H9 (cell line): ENCODE measurements at regions not wholly inside any gene's neighbourhood (a gene's known extent, or its start where the extent isn't known, plus 50 kb on each side); places are given as distances from the start of the nearest gene placed in this dataset.

ENCODE experiments used
- DNase-seq: peaks from one replicate; pipeline ENCODE4 v3.0.0-alpha.2; 2017
- H2AFZ ChIP-seq: one replicate; pipeline ENCODE4 v1.6.1; 2013; ENCODE audit warnings: mild to moderate bottlenecking, low read length, control low read depth, moderate library complexity
- H2AK5ac ChIP-seq: 2 replicates; pipeline ENCODE4 v1.6.1; 2013; ENCODE audit warnings: low read length, control low read depth, mixed read lengths; ENCODE audit not compliant: insufficient read length
- H2BK120ac ChIP-seq: one replicate; pipeline ENCODE4 v1.6.1; 2013; ENCODE audit warnings: low read depth, mild to moderate bottlenecking, low read length, control low read depth, inconsistent platforms; ENCODE audit not compliant: poor library complexity, severe bottlenecking
- H2BK12ac ChIP-seq: 2 replicates; pipeline ENCODE4 v1.6.1; 2013; ENCODE audit warnings: low read length, control low read depth, mixed read lengths, low read depth; ENCODE audit not compliant: insufficient read length
- H2BK15ac ChIP-seq: 2 replicates; pipeline ENCODE4 v1.6.1; 2013; ENCODE audit warnings: low read depth, low read length, control low read depth
- H2BK20ac ChIP-seq: one replicate; pipeline ENCODE4 v1.6.1; 2013; ENCODE audit warnings: low read depth, mild to moderate bottlenecking, low read length, control low read depth, inconsistent platforms; ENCODE audit not compliant: poor library complexity, severe bottlenecking
- H2BK5ac ChIP-seq: 2 replicates; pipeline ENCODE4 v1.6.1; 2013; ENCODE audit warnings: low read length, control low read depth, mixed read lengths; ENCODE audit not compliant: insufficient read length
- H3K14ac ChIP-seq: 2 replicates; pipeline ENCODE4 v1.6.1; 2013; ENCODE audit warnings: low read length, control low read depth; ENCODE audit not compliant: insufficient read depth
- H3K18ac ChIP-seq: 2 replicates; pipeline ENCODE4 v1.6.1; 2013; ENCODE audit warnings: low read depth, mild to moderate bottlenecking, mixed read lengths, low read length, control low read depth; ENCODE audit not compliant: insufficient read length
- H3K23ac ChIP-seq: 2 replicates; pipeline ENCODE4 v1.6.1; 2013; ENCODE audit warnings: low read length, control low read depth, mixed read lengths, low read depth; ENCODE audit not compliant: insufficient read length
- H3K23me2 ChIP-seq: 2 replicates; pipeline ENCODE4 v1.6.1; 2013; ENCODE audit warnings: low read depth, mild to moderate bottlenecking, mixed read lengths, low read length, control low read depth; ENCODE audit not compliant: insufficient read length, poor library complexity, severe bottlenecking
- H3K27ac ChIP-seq: 2 replicates; pipeline ENCODE4 v1.5.1; 2013; ENCODE audit warnings: low read length, control low read depth, mixed read lengths, low read depth; ENCODE audit not compliant: insufficient read length
- H3K27me3 ChIP-seq: 2 replicates; pipeline ENCODE4 v1.6.1; 2013; ENCODE audit warnings: low read length, control low read depth, inconsistent platforms; ENCODE audit not compliant: insufficient read depth
- H3K4ac ChIP-seq: 2 replicates; pipeline ENCODE4 v1.6.1; 2013; ENCODE audit warnings: low read depth, mild to moderate bottlenecking, control low read depth, inconsistent platforms, low read length, moderate library complexity
- H3K4me1 ChIP-seq: 2 replicates; pipeline ENCODE4 v1.6.1; 2013; ENCODE audit warnings: low read length, control low read depth, inconsistent platforms; ENCODE audit not compliant: insufficient read depth
- H3K4me2 ChIP-seq: 2 replicates; pipeline ENCODE4 v1.6.1; 2013; ENCODE audit warnings: low read length, control low read depth, mixed read lengths; ENCODE audit not compliant: insufficient read length, insufficient read depth
- H3K56ac ChIP-seq: 2 replicates; pipeline ENCODE4 v1.6.1; 2013; ENCODE audit warnings: low read depth, mild to moderate bottlenecking, mixed read lengths, low read length, control low read depth; ENCODE audit not compliant: insufficient read length
- H3K79me1 ChIP-seq: 2 replicates; pipeline ENCODE4 v1.6.1; 2013; ENCODE audit warnings: low read depth, mild to moderate bottlenecking, moderate library complexity, low read length, control low read depth, inconsistent platforms; ENCODE audit not compliant: insufficient read depth, poor library complexity, severe bottlenecking
- H3K79me2 ChIP-seq: 2 replicates; pipeline ENCODE4 v1.6.1; 2013; ENCODE audit warnings: low read length, control low read depth, inconsistent platforms; ENCODE audit not compliant: insufficient read depth
- H3K9ac ChIP-seq: 2 replicates; pipeline ENCODE4 v1.6.1; 2013; ENCODE audit warnings: low read length, control low read depth, mixed read lengths; ENCODE audit not compliant: insufficient read length; ENCODE audit errors: extremely low read depth
- H3K9me3 ChIP-seq: one replicate; pipeline ENCODE4 v1.6.1; 2013; ENCODE audit warnings: low read depth, low read length, inconsistent platforms; ENCODE audit not compliant: control insufficient read depth
- H3T11ph ChIP-seq: one replicate; pipeline ENCODE4 v1.6.1; 2013; ENCODE audit warnings: mild to moderate bottlenecking, low read length, control low read depth, inconsistent platforms
- H4K20me1 ChIP-seq: one replicate; pipeline ENCODE4 v1.6.1; 2013; ENCODE audit not compliant: control insufficient read depth, insufficient read length, insufficient read depth
- H4K5ac ChIP-seq: 2 replicates; pipeline ENCODE4 v1.6.1; 2013; ENCODE audit warnings: low read depth, mild to moderate bottlenecking, mixed read lengths, low read length, control low read depth; ENCODE audit not compliant: insufficient read length
- H4K8ac ChIP-seq: replicated peaks from 2 replicates; pipeline ENCODE4 v1.6.1; 2013; ENCODE audit warnings: low read length, control low read depth, mixed read lengths, low read depth; ENCODE audit not compliant: insufficient read length
- H4K91ac ChIP-seq: 2 replicates; pipeline ENCODE4 v1.6.1; 2013; ENCODE audit warnings: low read depth, mild to moderate bottlenecking, moderate library complexity, mixed read lengths, low read length, control low read depth; ENCODE audit not compliant: insufficient read length
- H3K27ac Mint-ChIP-seq, 3 experiments: 2 replicates in 2 of 3; 3 replicates in 1 of 3; pipeline ENCODE4 v1.8.0; 2020 to 2021; ENCODE audit warnings: mixed read lengths in 3 of 3, mild to moderate bottlenecking in 1 of 3, moderate library complexity in 1 of 3
- H3K27me3 Mint-ChIP-seq: 2 replicates; pipeline ENCODE4 v1.8.0; 2021; ENCODE audit warnings: low read depth, mild to moderate bottlenecking, moderate library complexity, mixed read lengths
- H3K36me3 Mint-ChIP-seq, 3 experiments: 2 replicates in 2 of 3; 3 replicates in 1 of 3; pipeline ENCODE4 v1.8.0; 2020 to 2021; ENCODE audit warnings: low read depth in 3 of 3, mixed read lengths in 3 of 3; ENCODE audit not compliant: insufficient read depth in 1 of 3
- H3K4me1 Mint-ChIP-seq, 2 experiments: 2 replicates each; pipeline ENCODE4 v1.8.0; 2020; ENCODE audit warnings: mixed read lengths in 2 of 2
- H3K4me3 Mint-ChIP-seq, 2 experiments: 2 replicates in 1 of 2; 3 replicates in 1 of 2; pipeline ENCODE4 v1.8.0; 2020 to 2021; ENCODE audit warnings: mild to moderate bottlenecking in 2 of 2, mixed read lengths in 2 of 2, moderate library complexity in 1 of 2
- H3K9me3 Mint-ChIP-seq, 2 experiments: 2 replicates in 1 of 2; 3 replicates in 1 of 2; pipeline ENCODE4 v1.8.0; 2020; ENCODE audit warnings: mild to moderate bottlenecking in 2 of 2, mixed read lengths in 2 of 2, moderate library complexity in 1 of 2
- CTCF ChIP-seq: fragments of 200-600 bp; sonication (generic); conservative IDR thresholded peaks from 3 replicates; pipeline ENCODE4 v1.8.0; 2021; ENCODE audit warnings: antibody characterized with exemption, mild to moderate bottlenecking
- WGBS: extraction: QIAGEN DNeasy Blood & Tissue Kit; methylation state at CpG from one replicate; pipeline ENCODE4 v1.1.7; 2013; ENCODE audit warnings: missing lambda C conversion rate, low lambda C conversion rate, mixed read lengths; ENCODE audit not compliant: insufficient read length; ENCODE audit errors: extremely low coverage; 5-methylcytosine and 5-hydroxymethylcytosine counted together

GRCh38 chr1:219340796-219341195 lies 167.1 kb downstream of the LYPLAL1 start:
- WGBS = no CpG with 5 or more reads among the region's 1 CpG

More at GRCh38 chr1:219340796-219341195, 167.1 kb downstream of the LYPLAL1 start:
- H3K27me3 Mint-ChIP-seq = no peaks in the 10 kb centered on the region
- H3K56ac ChIP-seq = no peak overlapping the region
- H3K23ac ChIP-seq = no peak overlapping the region
- H2BK5ac ChIP-seq = no peak overlapping the region
- DNase-seq = no peak
- no peak overlapping the region for H3K4ac ChIP-seq
- H3K4me2 ChIP-seq = no peak overlapping the region
- no peaks in the 10 kb centered on the region for H4K20me1 ChIP-seq
- H3K36me3 Mint-ChIP-seq = peaks cover 0 to 5% (median under 1%) of the 10 kb centered on the region in 3 experiments; a peak in 4 of 7 replicates
- peaks cover 0 to 2% of the 10 kb centered on the region in 2 experiments; a peak in 1 of 4 replicates for H3K4me1 Mint-ChIP-seq
- no peak overlapping the region for H4K8ac ChIP-seq
- H3K18ac ChIP-seq = no peak overlapping the region
- no peak overlapping the region for H4K91ac ChIP-seq
- H2BK15ac ChIP-seq = no peak overlapping the region
- no peak overlapping the region for H3K4me3 Mint-ChIP-seq
- H4K5ac ChIP-seq = no peak overlapping the region
- H3K27me3 ChIP-seq = no peaks in the 10 kb centered on the region; the same call in 1 of the 2 replicates
- H3K4me1 ChIP-seq = no peaks in the 10 kb centered on the region
- H2BK20ac ChIP-seq = no peak overlapping the region
- no peak overlapping the region for H2AFZ ChIP-seq
- H3K14ac ChIP-seq = no peak overlapping the region
- peaks cover under 1 to 5% of the 10 kb centered on the region in 2 experiments for H3K9me3 Mint-ChIP-seq
- no peak overlapping the region for H2AK5ac ChIP-seq
- no peak overlapping the region for H3T11ph ChIP-seq
- H2BK120ac ChIP-seq = no peak overlapping the region
- H3K79me2 ChIP-seq = no peaks in the 10 kb centered on the region
- no peak overlapping the region for H3K9ac ChIP-seq
- H3K23me2 ChIP-seq = no peaks in the 10 kb centered on the region
- TF ChIP-seq CTCF = no peak
- H2BK12ac ChIP-seq = no peak overlapping the region
- H3K79me1 ChIP-seq = no peaks in the 10 kb centered on the region
- no peak overlapping the region for H3K27ac Mint-ChIP-seq
- H3K9me3 ChIP-seq = peaks cover 5% of the 10 kb centered on the region
- no peak overlapping the region for H3K27ac ChIP-seq
